NT2/D1 (cell line): ENCODE measurements at regions not wholly inside any gene's neighbourhood (a gene's known extent, or its start where the extent isn't known, plus 50 kb on each side); places are given as distances from the start of the nearest gene placed in this dataset.
"Not testable (repeated sequence)": the region's sequence is repeated elsewhere in the genome, so short reads cannot be mapped to it uniquely, and the experiment has no call there.

ENCODE experiments used
- DNase-seq: peaks from one replicate; pipeline ENCODE4 v3.0.0-alpha.2; 2011; ENCODE audit warnings: low read depth, low spot score
- H3K27me3 ChIP-seq: 2 replicates; pipeline ENCODE4 v1.6.0; 2011; ENCODE audit warnings: mild to moderate bottlenecking; ENCODE audit not compliant: insufficient read length, insufficient read depth
- H3K36me3 ChIP-seq: 2 replicates; pipeline ENCODE4 v1.6.1; 2011; ENCODE audit warnings: mild to moderate bottlenecking, low read length, mixed read lengths; ENCODE audit not compliant: insufficient read depth, insufficient read length
- H3K4me1 ChIP-seq: 2 replicates; pipeline ENCODE4 v1.5.1; 2011; ENCODE audit not compliant: insufficient read depth, insufficient read length
- H3K4me3 ChIP-seq: 2 replicates; pipeline ENCODE4 v1.5.1; 2011; ENCODE audit warnings: low read depth; ENCODE audit not compliant: insufficient read length
- H3K9ac ChIP-seq: 2 replicates; pipeline ENCODE4 v1.6.0; 2011; ENCODE audit warnings: low read depth; ENCODE audit not compliant: insufficient read length
- H3K9me3 ChIP-seq: 2 replicates; pipeline ENCODE4 v1.5.1; 2011; ENCODE audit warnings: mild to moderate bottlenecking, low read length; ENCODE audit not compliant: insufficient read depth
- SUZ12 ChIP-seq: IDR thresholded peaks from 2 replicates; pipeline ENCODE4 v1.6.1; 2011; ENCODE audit not compliant: insufficient read length, insufficient read depth; ENCODE audit errors: extremely low read depth
- YY1 ChIP-seq: IDR thresholded peaks from 2 replicates; pipeline ENCODE4 v1.6.1; 2011; ENCODE audit not compliant: insufficient read length, insufficient read depth
- ZNF274 ChIP-seq: IDR thresholded peaks from 2 replicates; pipeline ENCODE4 v1.6.1; 2011; ENCODE audit warnings: mild to moderate bottlenecking, low read depth, low read length

GRCh38 chr16:50449800-50450199 lies 81.0 kb upstream of the BRD7 start:
- no peaks in the 10 kb centered on the region for H3K9me3 ChIP-seq
- peaks cover 7% of the 10 kb centered on the region for H3K4me1 ChIP-seq
- no peak overlapping the region for H3K9ac ChIP-seq
- no peaks in the 10 kb centered on the region for H3K36me3 ChIP-seq
- H3K4me3 ChIP-seq: no peak overlapping the region
- H3K27me3 ChIP-seq: no peaks in the 10 kb centered on the region
- no peak for DNase-seq
- TF ChIP-seq SUZ12 (no peak), YY1 (no peak), ZNF274 (no peak)

GRCh38 chr16:50448981-50449380 lies 80.2 kb upstream of the BRD7 start:
- no peak for DNase-seq
- H3K9me3 ChIP-seq: no peaks in the 10 kb centered on the region
- no peak overlapping the region for H3K4me3 ChIP-seq
- H3K4me1 ChIP-seq: peaks cover 7% of the 10 kb centered on the region
- no peak overlapping the region for H3K9ac ChIP-seq
- TF ChIP-seq ZNF274: no peak
- TF ChIP-seq SUZ12: no peak
- no peak for TF ChIP-seq YY1
- no peaks in the 10 kb centered on the region for H3K27me3 ChIP-seq
- H3K36me3 ChIP-seq: no peaks in the 10 kb centered on the region

- H3K9ac ChIP-seq: no peak overlapping the region
- no peak for TF ChIP-seq ZNF274
- no peak for DNase-seq
- peaks cover 7% of the 10 kb centered on the region for H3K4me1 ChIP-seq
- H3K9me3 ChIP-seq: no peaks in the 10 kb centered on the region
- no peaks in the 10 kb centered on the region for H3K36me3 ChIP-seq
- no peaks in the 10 kb centered on the region for H3K27me3 ChIP-seq
- no peak overlapping the region for H3K4me3 ChIP-seq
Measured at GRCh38 chr16:50448522-50448921, 79.7 kb upstream of the BRD7 start.

GRCh38 chr16:50447386-50447785 lies 78.6 kb upstream of the BRD7 start:
- H3K9me3 ChIP-seq, H3K9ac ChIP-seq, H3K4me3 ChIP-seq, H3K4me1 ChIP-seq, DNase-seq, H3K36me3 ChIP-seq, H3K27me3 ChIP-seq: not testable (repeated sequence)

GRCh38 chr16:50446861-50447260 lies 78.1 kb upstream of the BRD7 start:
- Histone ChIP-seq H3K9me3 (peaks cover 8% of the 10 kb centered on the region; the same call in 1 of the 2 replicates), H3K4me3 (no peak overlapping the region), H3K36me3 (no peaks in the 10 kb centered on the region), H3K9ac (no peak overlapping the region), H3K4me1 (peaks cover 7% of the 10 kb centered on the region), H3K27me3 (no peaks in the 10 kb centered on the region)
- TF ChIP-seq ZNF274 (no peak), SUZ12 (no peak)
- DNase-seq: no peak

- Histone ChIP-seq H3K36me3 (no peaks in the 10 kb centered on the region), H3K4me1 (peaks cover 7% of the 10 kb centered on the region), H3K9me3 (peaks cover 17% of the 10 kb centered on the region; the same call in 1 of the 2 replicates), H3K27me3 (no peaks in the 10 kb centered on the region), H3K4me3 (no peak overlapping the region), H3K9ac (no peak overlapping the region)
- TF ChIP-seq ZNF274 (no peak), SUZ12 (no peak), YY1 (no peak)
- DNase-seq: no peak
Measured at GRCh38 chr16:50445621-50446555, 77.1 kb upstream of the BRD7 start.

- no peak for DNase-seq
- Histone ChIP-seq H3K4me3 (no peak overlapping the region), H3K36me3 (no peaks in the 10 kb centered on the region), H3K9ac (no peak overlapping the region), H3K4me1 (peaks cover 7% of the 10 kb centered on the region), H3K9me3 (peaks cover 30% of the 10 kb centered on the region; the same call in 1 of the 2 replicates), H3K27me3 (no peaks in the 10 kb centered on the region)
- TF ChIP-seq SUZ12: no peak
- no peak for TF ChIP-seq ZNF274
- TF ChIP-seq YY1: no peak
Measured at GRCh38 chr16:50444526-50444925, 75.7 kb upstream of the BRD7 start.

GRCh38 chr16:50442221-50442620 lies 73.4 kb upstream of the BRD7 start:
- H3K4me1 ChIP-seq: peaks cover 2% of the 10 kb centered on the region
- no peaks in the 10 kb centered on the region for H3K27me3 ChIP-seq
- H3K4me3 ChIP-seq: no peak overlapping the region
- H3K9ac ChIP-seq: no peak overlapping the region
- no peaks in the 10 kb centered on the region for H3K36me3 ChIP-seq
- DNase-seq: no peak
- TF ChIP-seq ZNF274: no peak
- TF ChIP-seq YY1: no peak
- no peak for TF ChIP-seq SUZ12
- peaks cover 42% of the 10 kb centered on the region; the same call in 1 of the 2 replicates for H3K9me3 ChIP-seq
